SU-DHL-6 (cell line): ENCODE measurements at regions not wholly inside any gene's neighbourhood (a gene's known extent, or its start where the extent isn't known, plus 50 kb on each side); places are given as distances from the start of the nearest gene placed in this dataset.

Experiments used
- H2AFZ ChIP-seq: fragments of 200-600 bp; sonication (generic); 2 replicates; pipeline ENCODE4 v1.6.1; 2014; ENCODE audit warnings: low read depth, mild to moderate bottlenecking, moderate library complexity, mixed read lengths, antibody characterized with exemption, low read length; ENCODE audit not compliant: severe bottlenecking
- H3F3A ChIP-seq: fragments of 200-600 bp; shearing (Covaris generic); 2 replicates; pipeline ENCODE4 v1.6.0; 2016; ENCODE audit warnings: antibody characterized with exemption, mild to moderate bottlenecking; ENCODE audit not compliant: insufficient read depth
- H3K27ac ChIP-seq: fragments of 200-600 bp; sonication (generic); 2 replicates; pipeline ENCODE4 v1.5.1; 2016; ENCODE audit warnings: low read depth, mild to moderate bottlenecking, low read length, moderate library complexity, mixed read lengths
- H3K27me3 ChIP-seq: fragments of 200-600 bp; sonication (generic), shearing (Covaris generic); 2 replicates; pipeline ENCODE4 v1.6.0; 2014; ENCODE audit warnings: mild to moderate bottlenecking, low read length
- H3K36me3 ChIP-seq: fragments of 200-600 bp; sonication (generic); 2 replicates; pipeline ENCODE4 v1.6.1; 2014; ENCODE audit warnings: mild to moderate bottlenecking, low read length, mixed read lengths
- H3K4me2 ChIP-seq: fragments of 300-600, 200-600 bp; shearing (Covaris generic), sonication (generic); 2 replicates; pipeline ENCODE4 v1.6.0; 2014; ENCODE audit warnings: low read length, low read depth, mild to moderate bottlenecking; ENCODE audit not compliant: poor library complexity, severe bottlenecking
- H3K4me3 ChIP-seq: fragments of 200-600 bp; sonication (generic); 2 replicates; pipeline ENCODE4 v1.5.1; 2014; ENCODE audit warnings: antibody characterized with exemption, low read length, mild to moderate bottlenecking, mixed read lengths; ENCODE audit not compliant: insufficient read depth, poor library complexity, severe bottlenecking
- H3K79me2 ChIP-seq: fragments of 200-600 bp; sonication (generic); 2 replicates; pipeline ENCODE4 v1.6.1; 2014; ENCODE audit warnings: mild to moderate bottlenecking, low read length, moderate library complexity; ENCODE audit not compliant: insufficient read depth
- H3K9ac ChIP-seq: fragments of 200-600 bp; sonication (generic); 2 replicates; pipeline ENCODE4 v1.7.0; 2014; ENCODE audit warnings: mild to moderate bottlenecking, low read length
- H3K9me2 ChIP-seq: fragments of 200-600 bp; sonication (generic); replicated peaks from 2 replicates; pipeline ENCODE4 v1.6.1; 2014; ENCODE audit warnings: low read length; ENCODE audit not compliant: insufficient read depth
- H3K9me3 ChIP-seq: fragments of 200-600 bp; sonication (generic); 2 replicates; pipeline ENCODE4 v1.6.1; 2014; ENCODE audit warnings: low read length, mixed read lengths; ENCODE audit not compliant: insufficient read depth
- H4K20me1 ChIP-seq: fragments of 200-600 bp; sonication (generic); 2 replicates; pipeline ENCODE4 v1.6.1; 2014; ENCODE audit warnings: low read depth, mild to moderate bottlenecking, antibody characterized with exemption, low read length, moderate library complexity, mixed read lengths
- CTCF ChIP-seq: fragments of 200-600 bp; sonication (generic); IDR thresholded peaks from one replicate; pipeline ENCODE4 v1.5.1; 2017; ENCODE audit warnings: antibody characterized with exemption, mild to moderate bottlenecking, low read length, moderate library complexity; ENCODE audit not compliant: insufficient read depth, poor library complexity, severe bottlenecking
- EZH2phosphoT487 ChIP-seq: fragments of 200-600 bp; sonication (generic), shearing (Covaris generic); conservative IDR thresholded peaks from 2 replicates; pipeline ENCODE4 v1.6.1; 2018; ENCODE audit warnings: mild to moderate bottlenecking, antibody characterized with exemption, low read length, moderate library complexity, mixed read lengths

GRCh38 chr16:86406056-86406455, 104.3 kb upstream of the FOXF1 start:
- H3K4me3 ChIP-seq: no peak overlapping the region
- H3K79me2 ChIP-seq: no peaks in the 10 kb centered on the region
- H3K9ac ChIP-seq: no peak overlapping the region
- no peak overlapping the region for H3K27ac ChIP-seq
- TF ChIP-seq EZH2phosphoT487 (no peak), CTCF (no peak)
- H3K36me3 ChIP-seq: no peaks in the 10 kb centered on the region
- no peak overlapping the region for H3K4me2 ChIP-seq
- no peaks in the 10 kb centered on the region for H4K20me1 ChIP-seq
- no peak overlapping the region for H2AFZ ChIP-seq
- no peaks in the 10 kb centered on the region for H3K27me3 ChIP-seq
- no peaks in the 10 kb centered on the region for H3K9me2 ChIP-seq
- H3F3A ChIP-seq: no peaks in the 10 kb centered on the region
- no peaks in the 10 kb centered on the region for H3K9me3 ChIP-seq

- H3K9me2 ChIP-seq: no peaks in the 10 kb centered on the region
- H3K4me2 ChIP-seq: no peak overlapping the region
- no peaks in the 10 kb centered on the region for H3K27me3 ChIP-seq
- no peaks in the 10 kb centered on the region for H4K20me1 ChIP-seq
- H3K9me3 ChIP-seq: no peaks in the 10 kb centered on the region
- no peaks in the 10 kb centered on the region for H3K36me3 ChIP-seq
- H3K4me3 ChIP-seq: no peak overlapping the region
- H3F3A ChIP-seq: no peaks in the 10 kb centered on the region
- TF ChIP-seq EZH2phosphoT487 (no peak), CTCF (no peak)
- no peaks in the 10 kb centered on the region for H3K79me2 ChIP-seq
- no peak overlapping the region for H3K9ac ChIP-seq
- no peak overlapping the region for H2AFZ ChIP-seq
- H3K27ac ChIP-seq: no peak overlapping the region
Observed at GRCh38 chr16:86408685-86409084, 101.6 kb upstream of the FOXF1 start.

- H3K9me3 ChIP-seq: no peaks in the 10 kb centered on the region
- no peaks in the 10 kb centered on the region for H3K27me3 ChIP-seq
- no peaks in the 10 kb centered on the region for H3K79me2 ChIP-seq
- no peak overlapping the region for H3K4me2 ChIP-seq
- no peaks in the 10 kb centered on the region for H3F3A ChIP-seq
- H3K4me3 ChIP-seq: no peak overlapping the region
- no peaks in the 10 kb centered on the region for H3K36me3 ChIP-seq
- TF ChIP-seq EZH2phosphoT487 (no peak), CTCF (no peak)
- no peaks in the 10 kb centered on the region for H4K20me1 ChIP-seq
- no peak overlapping the region for H3K27ac ChIP-seq
- no peak overlapping the region for H3K9ac ChIP-seq
- H2AFZ ChIP-seq: no peak overlapping the region
- H3K9me2 ChIP-seq: no peaks in the 10 kb centered on the region
Observed at GRCh38 chr16:86410081-86410480, 100.2 kb upstream of the FOXF1 start.

GRCh38 chr16:86410529-86410928, 99.8 kb upstream of the FOXF1 start:
- no peaks in the 10 kb centered on the region for H3K9me2 ChIP-seq
- no peaks in the 10 kb centered on the region for H3K79me2 ChIP-seq
- TF ChIP-seq CTCF: no peak
- TF ChIP-seq EZH2phosphoT487: no peak
- H3F3A ChIP-seq: no peaks in the 10 kb centered on the region
- no peak overlapping the region for H3K27ac ChIP-seq
- no peaks in the 10 kb centered on the region for H3K27me3 ChIP-seq
- no peak overlapping the region for H2AFZ ChIP-seq
- no peaks in the 10 kb centered on the region for H3K9me3 ChIP-seq
- H3K36me3 ChIP-seq: no peaks in the 10 kb centered on the region
- H3K4me2 ChIP-seq: no peak overlapping the region
- H3K9ac ChIP-seq: no peak overlapping the region
- no peaks in the 10 kb centered on the region for H4K20me1 ChIP-seq
- no peak overlapping the region for H3K4me3 ChIP-seq
